ENCODE measurements at regions not wholly inside any gene's neighbourhood (a gene's known extent, or its start where the extent isn't known, plus 50 kb on each side); places are given as distances from the start of the nearest gene placed in this dataset.

DNA sequence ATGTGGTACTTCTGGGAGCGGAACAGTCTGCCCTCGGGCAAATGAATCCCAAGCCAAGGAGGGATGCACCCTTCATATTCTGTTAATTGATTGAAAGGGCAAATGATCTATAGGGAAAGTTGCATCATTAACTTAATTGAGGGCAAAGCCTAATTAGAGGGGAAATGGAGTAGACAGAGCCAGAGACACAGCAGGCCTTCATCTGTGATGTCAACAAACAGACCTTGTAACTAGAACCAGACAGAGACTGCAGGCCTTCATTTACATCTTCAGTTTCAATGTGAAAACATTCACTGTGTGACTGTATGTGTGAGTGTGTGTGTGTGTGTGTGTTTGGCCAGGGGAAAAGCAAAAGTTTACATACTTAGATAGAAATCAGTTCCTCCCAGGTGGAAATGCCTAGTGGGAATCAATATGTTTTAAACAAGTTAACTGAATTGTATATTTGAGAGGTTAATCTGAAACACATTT, 126.4 kb downstream of the SPRY2 start:
- CTCF ChIA-PET = interaction anchor here (0.7 kb wide), 1 partner anchor 110 kb away, joined by 3 read pairs; no protein-coding TSS in a partner anchor
- POLR2A ChIA-PET = interaction anchor here (1.1 kb wide), 1 partner anchor 128 kb away, joined by 4 read pairs; no protein-coding TSS in a partner anchor

DNA sequence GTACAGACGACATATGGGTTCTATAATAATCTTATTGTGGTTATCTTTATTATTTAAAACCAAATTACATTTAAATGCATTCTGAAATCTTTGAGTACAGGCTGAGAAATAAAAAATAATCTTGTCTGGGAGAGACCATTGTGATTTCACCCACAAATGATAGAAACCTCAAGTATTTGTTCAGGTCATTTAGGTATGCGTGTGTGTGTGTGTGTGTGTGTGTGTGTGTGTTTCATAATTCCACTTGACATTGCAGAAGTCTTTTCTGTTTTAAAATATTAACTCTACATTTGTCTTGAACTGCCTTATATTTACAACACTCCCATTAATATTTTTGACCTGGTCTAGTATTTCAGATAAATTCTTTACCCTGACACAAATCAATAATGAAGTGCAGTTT, 126.9 kb downstream of the SPRY2 start:
- ChIA-PET CTCF (no interaction called here), POLR2A (no interaction called here)
- DNase-seq (ENCODE audit: extremely low spot score) = no peak
- TF ChIP-seq ARNT (IDR thresholded peaks at IDR 0.05) = no peak

More for the DNA sequence above, 126.4 kb downstream of the SPRY2 start:
- TF ChIP-seq SP1 (IDR thresholded peaks at IDR 0.05) (no peak), NFRKB (IDR thresholded peaks at IDR 0.05) (no peak), ARNT (IDR thresholded peaks at IDR 0.05) (no peak), BHLHE40 (IDR thresholded peaks at IDR 0.05; ENCODE audit: borderline replicate concordance) (no peak), FOXA1 (IDR thresholded peaks at IDR 0.05) (no peak), TARDBP (IDR thresholded peaks at IDR 0.05) (no peak), CTBP1 (IDR thresholded peaks at IDR 0.05; ENCODE audit: borderline replicate concordance) (no peak), FOXK2 (IDR thresholded peaks at IDR 0.05) (no peak)
- TF ChIP-seq, protein P1, sequence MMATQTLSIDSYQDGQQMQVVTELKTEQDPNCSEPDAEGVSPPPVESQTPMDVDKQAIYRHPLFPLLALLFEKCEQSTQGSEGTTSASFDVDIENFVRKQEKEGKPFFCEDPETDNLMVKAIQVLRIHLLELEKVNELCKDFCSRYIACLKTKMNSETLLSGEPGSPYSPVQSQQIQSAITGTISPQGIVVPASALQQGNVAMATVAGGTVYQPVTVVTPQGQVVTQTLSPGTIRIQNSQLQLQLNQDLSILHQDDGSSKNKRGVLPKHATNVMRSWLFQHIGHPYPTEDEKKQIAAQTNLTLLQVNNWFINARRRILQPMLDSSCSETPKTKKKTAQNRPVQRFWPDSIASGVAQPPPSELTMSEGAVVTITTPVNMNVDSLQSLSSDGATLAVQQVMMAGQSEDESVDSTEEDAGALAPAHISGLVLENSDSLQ (IDR thresholded peaks at IDR 0.05) = no peak
- no peak for DNase-seq (ENCODE audit: extremely low spot score)

DNA sequence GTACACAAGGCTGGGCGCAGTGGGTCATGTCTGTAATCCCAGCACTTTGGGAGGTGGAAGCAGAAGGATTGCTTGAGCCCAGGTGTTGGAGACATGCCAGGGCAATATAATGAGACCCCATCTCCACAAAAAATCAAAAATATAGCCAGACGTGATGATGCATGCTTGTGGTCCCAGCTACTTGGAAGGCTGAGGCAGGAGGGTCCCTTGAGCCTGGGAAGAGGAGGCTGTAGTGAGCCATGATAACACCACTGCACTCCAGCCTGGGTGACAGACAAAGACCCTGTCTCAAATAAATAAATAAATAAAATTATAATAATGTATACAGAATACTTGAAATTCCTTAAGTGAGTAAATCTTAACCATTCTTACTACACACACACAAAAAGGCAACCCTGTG, 127.7 kb downstream of the SPRY2 start:
- CTCF ChIA-PET = no interaction called here
- TF ChIP-seq ZNF384 (IDR thresholded peaks at IDR 0.05) (no peak), SP1 (IDR thresholded peaks at IDR 0.05) (no peak), FOXM1 (IDR thresholded peaks at IDR 0.05; ENCODE audit: borderline replicate concordance) (no peak), BHLHE40 (IDR thresholded peaks at IDR 0.05; ENCODE audit: borderline replicate concordance) (no peak), FOXK2 (IDR thresholded peaks at IDR 0.05) (no peak), NFRKB (IDR thresholded peaks at IDR 0.05) (no peak), ARNT (IDR thresholded peaks at IDR 0.05) (no peak), L3MBTL2 (conservative IDR thresholded peaks at IDR 0.05) (no peak), LEF1 (IDR thresholded peaks at IDR 0.05; ENCODE audit: borderline replicate concordance) (no peak), SUZ12 (IDR thresholded peaks at IDR 0.05) (no peak), CTBP1 (IDR thresholded peaks at IDR 0.05; ENCODE audit: borderline replicate concordance) (no peak), TARDBP (IDR thresholded peaks at IDR 0.05) (no peak), ELF4 (IDR thresholded peaks at IDR 0.05) (no peak), HDGF (IDR thresholded peaks at IDR 0.05; ENCODE audit: borderline replicate concordance) (no peak)
- TF ChIP-seq, protein P1 (IDR thresholded peaks at IDR 0.05) = no peak
- no peak for DNase-seq (ENCODE audit: extremely low spot score)
- POLR2A ChIA-PET = no interaction called here

DNA sequence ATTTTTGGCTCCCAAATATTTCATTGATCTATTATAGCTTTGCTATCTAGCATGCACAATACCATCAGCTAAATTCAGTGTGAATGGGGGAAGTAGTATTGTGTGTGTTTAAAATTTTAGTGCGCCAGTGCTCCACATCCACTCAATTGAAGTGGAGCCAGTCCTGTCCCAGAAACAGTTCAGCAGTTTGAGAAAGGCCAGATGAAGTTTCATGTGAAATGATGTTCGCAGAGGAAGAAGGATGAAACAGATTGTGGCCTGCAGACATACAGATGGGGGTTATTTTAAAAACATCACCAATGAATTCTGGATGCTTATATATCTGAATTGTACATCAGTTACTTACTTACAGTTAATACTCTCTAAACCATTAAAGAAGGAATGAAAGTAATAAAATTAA, 129.4 kb downstream of the SPRY2 start:
- ChIA-PET POLR2A (no interaction called here), CTCF (no interaction called here)
- TF ChIP-seq ARNT (IDR thresholded peaks at IDR 0.05) (no peak), L3MBTL2 (conservative IDR thresholded peaks at IDR 0.05) (no peak), FOXM1 (IDR thresholded peaks at IDR 0.05; ENCODE audit: borderline replicate concordance) (no peak), BHLHE40 (IDR thresholded peaks at IDR 0.05; ENCODE audit: borderline replicate concordance) (no peak), FOXK2 (IDR thresholded peaks at IDR 0.05) (no peak), NFRKB (IDR thresholded peaks at IDR 0.05) (no peak)
- DNase-seq (ENCODE audit: extremely low spot score) = no peak

DNA sequence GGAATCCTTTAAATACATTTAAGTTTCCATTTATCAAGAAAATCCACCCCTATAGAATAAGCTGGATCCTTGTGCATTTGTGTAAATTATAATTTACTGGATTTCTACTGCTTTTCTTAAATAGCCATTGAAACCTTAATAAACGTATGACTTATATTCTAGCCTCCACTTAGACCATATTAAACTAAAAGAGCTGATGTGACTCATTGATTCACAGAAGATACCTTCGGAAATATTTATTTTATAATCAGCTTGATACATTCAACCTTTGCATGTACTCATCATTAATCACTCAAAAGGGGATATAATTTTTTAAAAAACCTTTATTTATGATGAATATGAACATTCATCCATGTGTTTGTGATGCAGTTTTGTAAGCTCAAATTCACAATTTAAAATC, 136.3 kb downstream of the SPRY2 start:
- TF ChIP-seq LEF1 (IDR thresholded peaks at IDR 0.05; ENCODE audit: borderline replicate concordance) = no peak
- no peak for TF ChIP-seq L3MBTL2 (conservative IDR thresholded peaks at IDR 0.05)
- TF ChIP-seq ELF4 (IDR thresholded peaks at IDR 0.05) = no peak
- no peak for TF ChIP-seq FOXA1 (IDR thresholded peaks at IDR 0.05)
- TF ChIP-seq NFRKB (IDR thresholded peaks at IDR 0.05) = no peak
- no peak for TF ChIP-seq ZNF384 (IDR thresholded peaks at IDR 0.05)
- no peak for TF ChIP-seq CTBP1 (IDR thresholded peaks at IDR 0.05; ENCODE audit: borderline replicate concordance)
- no peak for TF ChIP-seq HDGF (IDR thresholded peaks at IDR 0.05; ENCODE audit: borderline replicate concordance)
- TF ChIP-seq, protein P1 (IDR thresholded peaks at IDR 0.05) = no peak
- no peak for TF ChIP-seq FOXM1 (IDR thresholded peaks at IDR 0.05; ENCODE audit: borderline replicate concordance)
- no peak for TF ChIP-seq SUZ12 (IDR thresholded peaks at IDR 0.05)
- TF ChIP-seq ARNT (IDR thresholded peaks at IDR 0.05) = no peak
- TF ChIP-seq BHLHE40 (IDR thresholded peaks at IDR 0.05; ENCODE audit: borderline replicate concordance) = no peak
- TF ChIP-seq TARDBP (IDR thresholded peaks at IDR 0.05) = no peak
- TF ChIP-seq SP1 (IDR thresholded peaks at IDR 0.05) = no peak
- TF ChIP-seq FOXK2 (IDR thresholded peaks at IDR 0.05) = no peak
- DNase-seq (ENCODE audit: extremely low spot score) = no peak
- POLR2A ChIA-PET = no interaction called here
- CTCF ChIA-PET = interaction anchor here (0.7 kb wide), 1 partner anchor 1866 kb away, joined by 9 read pairs; no protein-coding TSS in a partner anchor

DNA sequence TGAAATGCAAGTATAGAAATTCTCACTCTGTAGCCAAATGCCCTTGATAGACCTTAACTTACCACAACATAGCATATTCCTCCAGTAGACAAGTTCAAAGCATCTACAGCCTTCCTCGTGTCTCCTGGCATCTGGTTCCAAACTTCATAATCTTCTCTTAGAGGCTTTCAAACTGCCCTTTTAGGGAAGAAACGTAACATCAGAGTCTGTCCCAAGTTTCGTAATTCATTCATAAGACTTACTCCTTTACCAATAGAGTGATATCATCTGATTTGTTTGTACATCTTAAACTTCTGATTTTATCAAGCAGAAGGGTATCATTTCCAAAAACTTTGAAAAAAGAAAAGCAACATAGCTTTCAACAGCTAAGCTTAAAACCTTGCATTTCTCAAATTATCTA, 137.4 kb downstream of the SPRY2 start:
- POLR2A ChIA-PET = interaction anchor here (1.3 kb wide), 1 partner anchor 137 kb away, joined by 5 read pairs; the partner anchor contains the start of gene SPRY2
- CTCF ChIA-PET = no interaction called here
- DNase-seq (ENCODE audit: extremely low spot score) = no peak
- no peak for TF ChIP-seq SP1 (IDR thresholded peaks at IDR 0.05)
